Karpas-422 (cell line): ENCODE measurements at regions not wholly inside any gene's neighbourhood (a gene's known extent, or its start where the extent isn't known, plus 50 kb on each side); places are given as distances from the start of the nearest gene placed in this dataset.

Experiments used
- DNase-seq: peaks from one replicate; pipeline ENCODE4 v3.0.0-alpha.2; 2015
- H2AFZ ChIP-seq: fragments of 200-600 bp; sonication (generic); 2 replicates; pipeline ENCODE4 v1.6.1; 2014; ENCODE audit warnings: antibody characterized with exemption, low read length, mixed read lengths
- H3K27ac ChIP-seq: fragments of 200-600 bp; sonication (generic); 2 replicates; pipeline ENCODE4 v1.5.1; 2014; ENCODE audit warnings: mild to moderate bottlenecking, low read length, moderate library complexity
- H3K27me3 ChIP-seq: fragments of 200-600 bp; sonication (generic); 2 replicates; pipeline ENCODE4 v1.6.1; 2014; ENCODE audit warnings: low read length, mixed read lengths
- H3K36me3 ChIP-seq: fragments of 200-600 bp; sonication (generic); 2 replicates; pipeline ENCODE4 v1.6.1; 2014; ENCODE audit warnings: low read length, mixed read lengths; ENCODE audit not compliant: insufficient read depth
- H3K4me1 ChIP-seq: fragments of 200-600 bp; sonication (generic); 2 replicates; pipeline ENCODE4 v1.6.1; 2014; ENCODE audit warnings: mild to moderate bottlenecking, low read length, mixed read lengths
- H3K4me2 ChIP-seq: fragments of 200-600 bp; sonication (generic); 2 replicates; pipeline ENCODE4 v1.6.1; 2014; ENCODE audit warnings: low read length, low read depth, mild to moderate bottlenecking; ENCODE audit not compliant: poor library complexity, severe bottlenecking
- H3K4me3 ChIP-seq: fragments of 200-600 bp; sonication (generic); 2 replicates; pipeline ENCODE4 v1.5.1; 2014; ENCODE audit warnings: mild to moderate bottlenecking, antibody characterized with exemption, low read length, mixed read lengths
- H3K79me2 ChIP-seq: fragments of 200-600 bp; sonication (generic); 2 replicates; pipeline ENCODE4 v1.6.1; 2014; ENCODE audit warnings: mild to moderate bottlenecking, low read length, mixed read lengths
- H3K9ac ChIP-seq: fragments of 200-600 bp; sonication (generic); 2 replicates; pipeline ENCODE4 v1.6.0; 2014; ENCODE audit warnings: low read length
- H3K9me2 ChIP-seq: fragments of 200-600 bp; sonication (generic), shearing (Covaris generic); replicated peaks from 2 replicates; pipeline ENCODE4 v1.6.0; 2014; ENCODE audit warnings: mild to moderate bottlenecking, low read length, moderate library complexity; ENCODE audit not compliant: insufficient read depth
- H3K9me3 ChIP-seq: fragments of 300-700, 200-600 bp; sonication (generic); 2 replicates; pipeline ENCODE4 v1.6.1; 2014; ENCODE audit warnings: low read length, mixed read lengths
- H4K20me1 ChIP-seq: fragments of 200-600 bp; sonication (generic); 2 replicates; pipeline ENCODE4 v1.6.1; 2014; ENCODE audit warnings: mild to moderate bottlenecking, antibody characterized with exemption, low read length, low read depth; ENCODE audit not compliant: insufficient read depth

DNA sequence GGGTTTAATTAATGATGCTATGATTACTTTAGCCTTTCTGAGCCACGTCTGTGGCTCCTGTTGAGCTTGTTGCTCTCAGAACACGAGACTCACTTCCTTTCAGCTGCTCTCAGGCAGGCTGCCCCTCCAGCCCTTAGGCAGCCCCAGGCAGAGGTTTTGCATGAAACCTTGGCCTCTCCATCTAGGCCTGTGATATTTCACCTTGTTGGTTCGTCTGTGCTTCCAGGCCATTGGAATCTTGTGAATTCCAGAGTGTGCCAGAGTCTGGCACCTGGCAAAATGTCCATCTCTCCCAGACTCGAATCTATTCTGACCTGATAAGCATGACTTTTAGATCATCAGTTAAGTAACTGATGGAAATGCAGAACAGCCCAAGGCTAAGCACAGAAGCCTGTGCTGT is 254.1 kb downstream of the LOXHD1 start:
- H3K27ac ChIP-seq, result no peak overlapping the region
- no peaks in the 10 kb centered on the region for H3K9me3 ChIP-seq
- H3K9me2 ChIP-seq, result no peaks in the 10 kb centered on the region
- no peak overlapping the region for H3K9ac ChIP-seq
- H2AFZ ChIP-seq, result no peak overlapping the region
- no peaks in the 10 kb centered on the region for H3K27me3 ChIP-seq
- H3K36me3 ChIP-seq, result no peaks in the 10 kb centered on the region
- no peaks in the 10 kb centered on the region for H4K20me1 ChIP-seq
- no peaks in the 10 kb centered on the region for H3K79me2 ChIP-seq
- H3K4me3 ChIP-seq, result no peak overlapping the region
- no peak overlapping the region for H3K4me2 ChIP-seq
- peaks cover 15% of the 10 kb centered on the region for H3K4me1 ChIP-seq
- DNase-seq, result no peak

DNA sequence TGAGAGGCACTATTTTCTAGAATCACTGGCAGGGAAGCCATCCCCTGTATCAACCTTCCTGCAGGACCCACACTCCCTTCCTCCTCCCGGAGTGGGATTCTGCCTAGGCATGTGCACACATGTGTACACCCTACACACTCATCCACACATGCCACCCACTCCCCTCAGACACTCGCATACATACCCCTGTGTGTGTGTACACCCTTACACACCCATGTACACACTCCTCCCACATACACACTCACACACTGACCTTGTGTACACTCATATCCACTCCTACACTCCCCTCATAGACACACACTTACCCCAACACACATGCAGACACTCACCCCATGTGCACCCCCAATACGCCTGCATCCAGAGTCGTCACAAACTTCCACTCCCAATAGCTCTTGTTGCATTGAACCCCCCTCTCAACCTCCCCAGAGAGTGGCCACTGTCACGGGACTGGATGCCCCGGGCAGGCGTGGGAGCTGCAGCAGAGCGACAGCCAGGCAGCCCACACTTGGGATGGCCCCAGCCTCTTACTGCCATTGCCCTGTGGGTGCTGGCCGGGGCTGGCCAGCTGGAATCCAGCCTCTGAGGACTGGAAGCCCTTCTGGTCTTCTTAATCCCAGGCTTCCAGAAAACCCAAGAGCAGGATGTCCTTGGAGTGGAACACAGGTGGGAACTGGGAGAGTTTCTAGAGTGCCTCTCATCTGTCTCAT is 251.0 kb downstream of the LOXHD1 start:
- no peak overlapping the region for H3K9ac ChIP-seq
- no peaks in the 10 kb centered on the region for H3K9me3 ChIP-seq
- H3K27ac ChIP-seq, result no peak overlapping the region
- no peak overlapping the region for H3K4me2 ChIP-seq
- no peaks in the 10 kb centered on the region for H3K79me2 ChIP-seq
- H3K9me2 ChIP-seq, result no peaks in the 10 kb centered on the region
- no peak for DNase-seq
- H3K4me3 ChIP-seq, result no peak overlapping the region
- H3K4me1 ChIP-seq, result peaks cover 19% of the 10 kb centered on the region
- H3K36me3 ChIP-seq, result no peaks in the 10 kb centered on the region
- H2AFZ ChIP-seq, result no peak overlapping the region
- H4K20me1 ChIP-seq, result no peaks in the 10 kb centered on the region
- H3K27me3 ChIP-seq, result no peaks in the 10 kb centered on the region

DNA sequence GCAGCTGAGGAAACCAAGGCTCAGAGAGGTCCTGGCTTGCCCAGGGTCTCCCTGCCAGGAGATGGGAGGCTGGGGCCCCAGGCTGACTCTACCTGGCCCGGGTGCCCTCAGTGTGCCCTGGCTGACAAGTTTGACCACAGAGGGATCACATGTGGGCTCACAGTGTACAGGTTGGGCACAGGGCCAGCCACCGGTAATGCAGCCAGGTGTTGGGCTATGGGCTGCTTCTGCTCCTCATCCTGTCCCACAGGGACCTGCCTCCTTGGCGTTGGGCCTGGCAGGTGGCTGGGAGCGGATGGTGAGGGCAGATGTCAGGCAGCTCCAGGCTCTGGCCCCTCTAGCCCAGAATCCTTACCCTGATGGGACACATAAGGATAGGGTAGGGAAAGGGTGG is 250.5 kb downstream of the LOXHD1 start:
- no peak for DNase-seq
- Histone ChIP-seq H3K27ac (no peak overlapping the region), H3K36me3 (no peaks in the 10 kb centered on the region)

DNA sequence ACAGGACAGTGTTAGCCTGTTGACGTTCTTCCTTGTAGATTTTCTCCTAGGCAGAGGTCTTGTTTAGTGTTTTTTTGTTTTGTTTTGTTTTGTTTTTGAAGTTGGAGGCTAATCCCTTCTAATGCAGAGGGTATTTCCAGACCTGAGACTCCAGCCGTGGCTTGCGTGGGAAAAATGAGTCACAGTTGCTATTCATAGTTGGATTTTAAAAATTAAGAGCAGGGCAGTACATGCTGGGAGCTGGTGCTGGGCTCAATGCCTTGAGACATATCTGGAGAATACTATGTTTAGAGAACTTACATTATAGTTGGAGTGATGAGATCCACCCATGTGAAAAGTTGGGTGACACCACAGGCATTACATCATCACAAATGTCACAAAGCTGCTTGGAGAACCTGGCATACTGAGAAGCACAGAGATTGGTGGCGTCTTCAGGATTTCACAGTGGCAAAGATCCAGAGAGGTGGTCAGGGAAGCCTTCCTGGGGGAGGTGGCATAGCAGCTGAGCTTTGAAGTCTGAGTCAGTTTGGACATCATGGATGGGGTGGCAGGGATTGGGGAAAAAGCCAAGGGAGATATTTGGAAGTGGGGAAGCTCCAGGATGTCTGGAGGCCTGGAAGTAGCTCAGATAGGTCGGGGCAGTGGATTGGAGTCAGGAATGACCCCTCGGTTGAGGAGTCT is 249.4 kb downstream of the LOXHD1 start:
- no peaks in the 10 kb centered on the region for H3K9me3 ChIP-seq
- no peak overlapping the region for H3K9ac ChIP-seq
- no peak overlapping the region for H2AFZ ChIP-seq
- no peaks in the 10 kb centered on the region for H3K79me2 ChIP-seq
- no peak overlapping the region for H3K27ac ChIP-seq
- no peaks in the 10 kb centered on the region for H3K9me2 ChIP-seq
- no peak for DNase-seq
- H4K20me1 ChIP-seq, result no peaks in the 10 kb centered on the region
- H3K36me3 ChIP-seq, result no peaks in the 10 kb centered on the region
- no peaks in the 10 kb centered on the region for H3K27me3 ChIP-seq
- peaks cover 27% of the 10 kb centered on the region for H3K4me1 ChIP-seq
- no peak overlapping the region for H3K4me3 ChIP-seq
- H3K4me2 ChIP-seq, result no peak overlapping the region

More for the DNA sequence above, 250.5 kb downstream of the LOXHD1 start:
- Histone ChIP-seq H3K9me2 (no peaks in the 10 kb centered on the region), H3K79me2 (no peaks in the 10 kb centered on the region), H3K4me3 (no peak overlapping the region), H2AFZ (no peak overlapping the region), H3K4me2 (peak overlapping the region; percentile 19), H3K9me3 (no peaks in the 10 kb centered on the region), H3K4me1 (peaks cover 24% of the 10 kb centered on the region), H3K27me3 (no peaks in the 10 kb centered on the region), H3K9ac (no peak overlapping the region), H4K20me1 (no peaks in the 10 kb centered on the region)

DNA sequence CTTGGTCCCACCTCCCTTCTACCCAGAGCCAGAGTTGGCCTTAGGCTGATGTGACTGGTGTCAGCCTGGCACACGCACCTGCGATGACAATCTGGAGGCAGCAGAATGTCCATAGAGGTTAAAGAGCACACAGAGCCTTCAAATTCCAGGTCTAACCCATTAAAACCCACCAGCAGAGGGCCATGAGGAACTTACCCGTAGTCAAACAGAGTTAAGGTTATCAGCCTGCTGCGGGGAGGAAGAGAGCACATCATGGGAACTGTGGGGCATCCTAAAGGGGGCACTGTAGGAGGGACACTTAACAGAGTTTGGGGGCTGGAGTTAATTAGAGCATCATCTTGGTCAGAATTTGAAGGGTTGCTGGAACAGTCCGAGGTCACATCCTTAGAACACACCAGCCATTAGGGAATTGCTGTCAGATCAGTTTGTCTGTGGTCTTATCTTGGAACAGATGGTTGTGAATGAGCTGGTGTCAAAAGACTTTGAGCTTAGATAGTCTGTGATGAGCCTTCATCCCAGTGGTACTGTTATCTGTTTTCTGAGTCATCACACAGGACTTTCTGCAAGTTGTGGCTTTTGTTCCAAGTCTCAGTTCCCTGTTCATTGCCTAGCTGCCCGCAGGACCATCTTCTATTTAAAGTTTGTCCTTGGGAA is 248.6 kb downstream of the LOXHD1 start:
- no peak overlapping the region for H2AFZ ChIP-seq
- no peaks in the 10 kb centered on the region for H3K9me3 ChIP-seq
- no peak overlapping the region for H3K9ac ChIP-seq
- H3K4me3 ChIP-seq, result no peak overlapping the region
- peaks cover 27% of the 10 kb centered on the region for H3K4me1 ChIP-seq
- peak; percentile 80 for DNase-seq
- H3K27me3 ChIP-seq, result no peaks in the 10 kb centered on the region
- H3K36me3 ChIP-seq, result no peaks in the 10 kb centered on the region
- no peak overlapping the region for H3K4me2 ChIP-seq
- H4K20me1 ChIP-seq, result no peaks in the 10 kb centered on the region
- H3K27ac ChIP-seq, result no peak overlapping the region
- H3K79me2 ChIP-seq, result no peaks in the 10 kb centered on the region
- no peaks in the 10 kb centered on the region for H3K9me2 ChIP-seq

DNA sequence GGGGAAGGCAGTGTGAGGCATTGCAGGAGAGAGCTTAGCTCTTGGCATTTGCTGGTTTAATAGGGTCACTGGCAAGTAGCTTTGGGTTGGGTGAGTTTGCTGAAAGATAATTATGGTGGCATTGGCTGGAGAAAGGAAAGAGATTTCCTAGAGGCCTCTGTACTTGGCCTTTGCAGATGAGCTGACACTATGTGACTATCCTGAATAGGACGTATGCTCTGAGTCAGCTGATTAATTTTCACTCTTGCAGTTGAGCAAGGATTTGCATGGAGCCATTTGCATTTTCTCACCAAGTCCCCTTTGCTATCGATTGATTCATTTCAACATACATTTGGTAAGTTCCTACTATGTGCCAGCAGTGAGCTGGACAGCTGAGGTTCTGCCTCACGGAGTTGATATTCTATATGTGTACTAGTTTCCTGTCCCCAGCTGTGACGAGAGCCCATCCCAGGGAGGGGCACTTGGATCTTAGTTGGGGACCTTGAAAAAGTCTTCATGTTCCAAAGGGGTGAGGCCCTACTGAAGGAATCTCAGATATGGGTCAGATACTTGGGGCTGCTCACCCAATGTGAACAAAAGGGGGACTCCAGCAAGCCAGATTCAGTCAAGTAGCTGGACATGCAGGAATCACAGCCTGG is 245.7 kb downstream of the LOXHD1 start:
- H3K9ac ChIP-seq, result no peak overlapping the region
- H3K4me2 ChIP-seq, result no peak overlapping the region
- peaks cover 23% of the 10 kb centered on the region for H3K4me1 ChIP-seq
- no peaks in the 10 kb centered on the region for H3K27me3 ChIP-seq
- H4K20me1 ChIP-seq, result no peaks in the 10 kb centered on the region
- no peaks in the 10 kb centered on the region for H3K9me3 ChIP-seq
- H3K4me3 ChIP-seq, result no peak overlapping the region
- no peak overlapping the region for H2AFZ ChIP-seq
- no peak overlapping the region for H3K27ac ChIP-seq
- no peaks in the 10 kb centered on the region for H3K36me3 ChIP-seq
- peak; percentile 49 for DNase-seq
- H3K79me2 ChIP-seq, result no peaks in the 10 kb centered on the region
- no peaks in the 10 kb centered on the region for H3K9me2 ChIP-seq

DNA sequence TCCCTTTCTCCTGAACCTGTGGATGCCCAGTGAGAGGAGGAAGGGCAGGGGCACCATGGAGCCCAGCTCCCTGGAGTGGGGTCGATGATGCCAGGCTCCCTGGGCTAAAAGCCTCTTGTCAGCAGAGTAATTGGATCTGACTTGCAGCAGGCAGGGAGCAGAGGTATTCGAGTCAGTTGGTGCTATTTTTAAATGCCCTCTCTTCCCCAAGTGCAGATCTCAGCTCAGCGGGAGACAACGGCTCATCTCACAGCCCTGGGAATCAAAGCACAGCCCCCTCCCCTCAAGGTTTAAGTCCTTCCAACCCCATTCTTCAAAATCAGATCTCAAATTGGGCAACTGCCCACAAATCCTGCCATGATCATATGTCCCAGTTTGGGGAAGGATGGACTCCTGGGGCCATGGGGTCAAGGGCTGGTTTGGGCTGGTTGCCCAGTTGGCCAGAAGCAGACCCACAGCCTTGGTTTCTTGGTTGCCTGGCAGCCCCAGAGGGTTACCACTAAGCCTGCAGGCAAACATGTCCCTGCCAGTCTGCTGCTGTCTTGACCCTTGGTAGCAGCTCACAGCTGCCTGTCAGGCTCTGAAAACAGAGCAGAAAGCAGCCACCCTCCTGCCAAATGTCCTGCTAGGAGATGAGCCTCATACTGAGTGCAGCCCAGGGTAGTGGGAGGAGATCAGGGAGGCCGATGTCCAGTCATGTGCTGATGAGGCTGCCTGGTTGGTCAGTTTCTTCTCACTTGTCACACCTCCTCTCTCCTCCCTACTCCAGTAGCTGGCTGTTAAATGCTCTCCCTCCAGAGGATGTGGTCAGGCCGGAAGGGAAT is 244.9 kb downstream of the LOXHD1 start:
- Histone ChIP-seq H3K4me2 (no peak overlapping the region), H3K36me3 (no peaks in the 10 kb centered on the region), H3K4me3 (no peak overlapping the region), H3K27ac (no peak overlapping the region), H3K4me1 (peaks cover 15% of the 10 kb centered on the region), H3K27me3 (no peaks in the 10 kb centered on the region), H3K79me2 (no peaks in the 10 kb centered on the region), H3K9me3 (no peaks in the 10 kb centered on the region), H2AFZ (no peak overlapping the region), H3K9ac (no peak overlapping the region), H4K20me1 (no peaks in the 10 kb centered on the region), H3K9me2 (no peaks in the 10 kb centered on the region)
- no peak for DNase-seq
